SU-DHL-6 (cell line): ENCODE measurements at regions not wholly inside any gene's neighbourhood (a gene's known extent, or its start where the extent isn't known, plus 50 kb on each side); places are given as distances from the start of the nearest gene placed in this dataset.

Source experiments
- H2AFZ ChIP-seq: fragments of 200-600 bp; sonication (generic); 2 replicates; pipeline ENCODE4 v1.6.1; 2014; ENCODE audit warnings: low read depth, mild to moderate bottlenecking, moderate library complexity, mixed read lengths, antibody characterized with exemption, low read length; ENCODE audit not compliant: severe bottlenecking
- H3F3A ChIP-seq: fragments of 200-600 bp; shearing (Covaris generic); 2 replicates; pipeline ENCODE4 v1.6.0; 2016; ENCODE audit warnings: antibody characterized with exemption, mild to moderate bottlenecking; ENCODE audit not compliant: insufficient read depth
- H3K27ac ChIP-seq: fragments of 200-600 bp; sonication (generic); 2 replicates; pipeline ENCODE4 v1.5.1; 2016; ENCODE audit warnings: low read depth, mild to moderate bottlenecking, low read length, moderate library complexity, mixed read lengths
- H3K27me3 ChIP-seq: fragments of 200-600 bp; sonication (generic), shearing (Covaris generic); 2 replicates; pipeline ENCODE4 v1.6.0; 2014; ENCODE audit warnings: mild to moderate bottlenecking, low read length
- H3K36me3 ChIP-seq: fragments of 200-600 bp; sonication (generic); 2 replicates; pipeline ENCODE4 v1.6.1; 2014; ENCODE audit warnings: mild to moderate bottlenecking, low read length, mixed read lengths
- H3K4me2 ChIP-seq: fragments of 300-600, 200-600 bp; shearing (Covaris generic), sonication (generic); 2 replicates; pipeline ENCODE4 v1.6.0; 2014; ENCODE audit warnings: low read length, low read depth, mild to moderate bottlenecking; ENCODE audit not compliant: poor library complexity, severe bottlenecking
- H3K4me3 ChIP-seq: fragments of 200-600 bp; sonication (generic); 2 replicates; pipeline ENCODE4 v1.5.1; 2014; ENCODE audit warnings: antibody characterized with exemption, low read length, mild to moderate bottlenecking, mixed read lengths; ENCODE audit not compliant: insufficient read depth, poor library complexity, severe bottlenecking
- H3K79me2 ChIP-seq: fragments of 200-600 bp; sonication (generic); 2 replicates; pipeline ENCODE4 v1.6.1; 2014; ENCODE audit warnings: mild to moderate bottlenecking, low read length, moderate library complexity; ENCODE audit not compliant: insufficient read depth
- H3K9ac ChIP-seq: fragments of 200-600 bp; sonication (generic); 2 replicates; pipeline ENCODE4 v1.7.0; 2014; ENCODE audit warnings: mild to moderate bottlenecking, low read length
- H3K9me2 ChIP-seq: fragments of 200-600 bp; sonication (generic); replicated peaks from 2 replicates; pipeline ENCODE4 v1.6.1; 2014; ENCODE audit warnings: low read length; ENCODE audit not compliant: insufficient read depth
- H3K9me3 ChIP-seq: fragments of 200-600 bp; sonication (generic); 2 replicates; pipeline ENCODE4 v1.6.1; 2014; ENCODE audit warnings: low read length, mixed read lengths; ENCODE audit not compliant: insufficient read depth
- H4K20me1 ChIP-seq: fragments of 200-600 bp; sonication (generic); 2 replicates; pipeline ENCODE4 v1.6.1; 2014; ENCODE audit warnings: low read depth, mild to moderate bottlenecking, antibody characterized with exemption, low read length, moderate library complexity, mixed read lengths
- CTCF ChIP-seq: fragments of 200-600 bp; sonication (generic); IDR thresholded peaks from one replicate; pipeline ENCODE4 v1.5.1; 2017; ENCODE audit warnings: antibody characterized with exemption, mild to moderate bottlenecking, low read length, moderate library complexity; ENCODE audit not compliant: insufficient read depth, poor library complexity, severe bottlenecking
- EZH2phosphoT487 ChIP-seq: fragments of 200-600 bp; sonication (generic), shearing (Covaris generic); conservative IDR thresholded peaks from 2 replicates; pipeline ENCODE4 v1.6.1; 2018; ENCODE audit warnings: mild to moderate bottlenecking, antibody characterized with exemption, low read length, moderate library complexity, mixed read lengths

GRCh38 chr10:78529262-78529661 lies 495.6 kb downstream of the RPS24 start:
- Histone ChIP-seq H3K9me3 (no peaks in the 10 kb centered on the region), H3F3A (no peaks in the 10 kb centered on the region), H2AFZ (no peak overlapping the region), H3K4me2 (no peak overlapping the region), H3K9me2 (no peaks in the 10 kb centered on the region), H4K20me1 (no peaks in the 10 kb centered on the region), H3K4me3 (no peak overlapping the region), H3K36me3 (no peaks in the 10 kb centered on the region), H3K27me3 (no peaks in the 10 kb centered on the region), H3K79me2 (no peaks in the 10 kb centered on the region), H3K27ac (no peak overlapping the region), H3K9ac (no peak overlapping the region)
- TF ChIP-seq CTCF (no peak), EZH2phosphoT487 (no peak)

GRCh38 chr10:78531088-78531487 lies 497.4 kb downstream of the RPS24 start:
- Histone ChIP-seq H4K20me1 (no peaks in the 10 kb centered on the region), H2AFZ (no peak overlapping the region), H3K79me2 (no peaks in the 10 kb centered on the region), H3F3A (no peaks in the 10 kb centered on the region), H3K9ac (no peak overlapping the region), H3K9me3 (no peaks in the 10 kb centered on the region), H3K27ac (no peak overlapping the region), H3K4me2 (no peak overlapping the region), H3K9me2 (no peaks in the 10 kb centered on the region), H3K36me3 (no peaks in the 10 kb centered on the region), H3K4me3 (no peak overlapping the region), H3K27me3 (no peaks in the 10 kb centered on the region)
- TF ChIP-seq CTCF: no peak

- H3K9ac ChIP-seq: no peak overlapping the region
- no peaks in the 10 kb centered on the region for H3K9me2 ChIP-seq
- H3F3A ChIP-seq: no peaks in the 10 kb centered on the region
- H3K9me3 ChIP-seq: no peaks in the 10 kb centered on the region
- H4K20me1 ChIP-seq: no peaks in the 10 kb centered on the region
- H3K36me3 ChIP-seq: no peaks in the 10 kb centered on the region
- no peaks in the 10 kb centered on the region for H3K27me3 ChIP-seq
- no peak overlapping the region for H3K4me3 ChIP-seq
- no peak overlapping the region for H2AFZ ChIP-seq
- H3K79me2 ChIP-seq: no peaks in the 10 kb centered on the region
- no peak overlapping the region for H3K4me2 ChIP-seq
- TF ChIP-seq CTCF (no peak), EZH2phosphoT487 (no peak)
- no peak overlapping the region for H3K27ac ChIP-seq
Measured at GRCh38 chr10:78532480-78533042, 498.9 kb downstream of the RPS24 start.
